Mesendoderm (in vitro differentiated cells): ENCODE measurements at regions not wholly inside any gene's neighbourhood (a gene's known extent, or its start where the extent isn't known, plus 50 kb on each side); places are given as distances from the start of the nearest gene placed in this dataset.
A peak's percentile ranks its signal among the peaks of the same experiment; 100 is the strongest.

Experiments
- DNase-seq: peaks from one replicate; pipeline ENCODE4 v3.0.0; 2013
- H2AK5ac ChIP-seq: 2 replicates; pipeline ENCODE4 v1.6.1; 2013; ENCODE audit warnings: low read length, inconsistent platforms
- H2BK120ac ChIP-seq: 2 replicates; pipeline ENCODE4 v1.6.1; 2013; ENCODE audit warnings: low read depth, mild to moderate bottlenecking, low read length, moderate library complexity, mixed read lengths
- H2BK15ac ChIP-seq: replicated peaks from 2 replicates; pipeline ENCODE4 v1.6.1; 2013; ENCODE audit warnings: low read depth, mild to moderate bottlenecking, moderate library complexity
- H2BK5ac ChIP-seq: 2 replicates; pipeline ENCODE4 v1.6.1; 2013; ENCODE audit warnings: low read length, inconsistent platforms
- H3K18ac ChIP-seq: 2 replicates; pipeline ENCODE4 v1.6.1; 2013; ENCODE audit warnings: mild to moderate bottlenecking, low read length, mixed read lengths
- H3K23ac ChIP-seq: one replicate; pipeline ENCODE4 v1.6.1; 2013; ENCODE audit warnings: low read length
- H3K27ac ChIP-seq: 2 replicates; pipeline ENCODE4 v1.5.1; 2013; ENCODE audit warnings: low read depth, mild to moderate bottlenecking, inconsistent platforms, low read length, moderate library complexity
- H3K27me3 ChIP-seq: 2 replicates; pipeline ENCODE4 v1.6.1; 2013; ENCODE audit warnings: low read length, control low read depth, mild to moderate bottlenecking, inconsistent platforms; ENCODE audit not compliant: insufficient read depth, poor library complexity
- H3K36me3 ChIP-seq: 2 replicates; pipeline ENCODE4 v1.6.1; 2013; ENCODE audit warnings: low read length, inconsistent platforms; ENCODE audit not compliant: control insufficient read depth, insufficient read depth
- H3K4ac ChIP-seq: one replicate; pipeline ENCODE4 v1.6.1; 2013; ENCODE audit warnings: low read depth, mild to moderate bottlenecking, low read length, moderate library complexity
- H3K4me1 ChIP-seq: 2 replicates; pipeline ENCODE4 v1.6.1; 2013; ENCODE audit warnings: low read depth, low read length, inconsistent platforms; ENCODE audit not compliant: control insufficient read depth
- H3K4me2 ChIP-seq: 2 replicates; pipeline ENCODE4 v1.6.1; 2013; ENCODE audit warnings: low read length
- H3K4me3 ChIP-seq: 2 replicates; pipeline ENCODE4 v1.5.1; 2013; ENCODE audit warnings: mild to moderate bottlenecking, low read length
- H3K56ac ChIP-seq: one replicate; pipeline ENCODE4 v1.6.1; 2013; ENCODE audit warnings: low read length
- H3K79me1 ChIP-seq: 2 replicates; pipeline ENCODE4 v1.6.1; 2013; ENCODE audit warnings: low read length, inconsistent platforms
- H3K79me2 ChIP-seq: 2 replicates; pipeline ENCODE4 v1.6.1; 2013; ENCODE audit warnings: mild to moderate bottlenecking, low read length; ENCODE audit not compliant: control insufficient read depth, insufficient read depth
- H3K9ac ChIP-seq: 2 replicates; pipeline ENCODE4 v1.6.1; 2013; ENCODE audit warnings: low read length, inconsistent platforms
- H4K5ac ChIP-seq: one replicate; pipeline ENCODE4 v1.6.1; 2013; ENCODE audit warnings: low read length
- H4K8ac ChIP-seq: one replicate; pipeline ENCODE4 v1.6.1; 2013; ENCODE audit warnings: low read depth, mild to moderate bottlenecking, control low read depth, low read length, moderate library complexity
- WGBS: extraction: QIAGEN DNeasy Blood & Tissue Kit; methylation state at CpG from one replicate; pipeline ENCODE4 v1.1.7; 2013; ENCODE audit warnings: low lambda C conversion rate, missing lambda C conversion rate; ENCODE audit not compliant: insufficient coverage; ENCODE audit errors: extremely low coverage; 5-methylcytosine and 5-hydroxymethylcytosine counted together

- no peak overlapping the region for H2BK120ac ChIP-seq
- H3K36me3 ChIP-seq: no peaks in the 10 kb centered on the region
- no peaks in the 10 kb centered on the region for H3K79me2 ChIP-seq
- no peak overlapping the region for H3K4me3 ChIP-seq
- H2AK5ac ChIP-seq: no peak overlapping the region
- no peak overlapping the region for H4K5ac ChIP-seq
- no CpG with 5 or more reads among the region's 4 CpGs for WGBS
- no peaks in the 10 kb centered on the region for H3K27me3 ChIP-seq
- H3K18ac ChIP-seq: no peak overlapping the region
- H3K4me2 ChIP-seq: no peak overlapping the region
- H3K23ac ChIP-seq: no peak overlapping the region
- H2BK15ac ChIP-seq: no peak overlapping the region
- no peak overlapping the region for H3K4ac ChIP-seq
- H3K9ac ChIP-seq: no peak overlapping the region
- H3K27ac ChIP-seq: no peak overlapping the region
- H2BK5ac ChIP-seq: no peak overlapping the region
- no peaks in the 10 kb centered on the region for H3K79me1 ChIP-seq
- DNase-seq: no peak
- no peaks in the 10 kb centered on the region for H3K4me1 ChIP-seq
- no peak overlapping the region for H3K56ac ChIP-seq
- no peak overlapping the region for H4K8ac ChIP-seq
Measured at GRCh38 chr16:82357237-82357636, 187.2 kb upstream of the MPHOSPH6 start.

- WGBS: no CpG with 5 or more reads among the region's 2 CpGs
- H3K79me2 ChIP-seq: no peaks in the 10 kb centered on the region
- H4K8ac ChIP-seq: no peak overlapping the region
- H2BK5ac ChIP-seq: no peak overlapping the region
- no peak overlapping the region for H3K9ac ChIP-seq
- no peak overlapping the region for H3K56ac ChIP-seq
- no peak overlapping the region for H3K18ac ChIP-seq
- H2BK120ac ChIP-seq: no peak overlapping the region
- H4K5ac ChIP-seq: no peak overlapping the region
- H2BK15ac ChIP-seq: no peak overlapping the region
- H3K79me1 ChIP-seq: no peaks in the 10 kb centered on the region
- H3K4me1 ChIP-seq: no peaks in the 10 kb centered on the region
- DNase-seq: no peak
- no peak overlapping the region for H3K4me3 ChIP-seq
- no peaks in the 10 kb centered on the region for H3K36me3 ChIP-seq
- no peak overlapping the region for H3K27ac ChIP-seq
- no peak overlapping the region for H3K4ac ChIP-seq
- H2AK5ac ChIP-seq: no peak overlapping the region
- no peaks in the 10 kb centered on the region for H3K27me3 ChIP-seq
- H3K23ac ChIP-seq: no peak overlapping the region
- no peak overlapping the region for H3K4me2 ChIP-seq
Measured at GRCh38 chr16:82350560-82350959, 180.5 kb upstream of the MPHOSPH6 start.

GRCh38 chr16:82345318-82345717 lies 175.3 kb upstream of the MPHOSPH6 start:
- Histone ChIP-seq H3K27me3 (no peaks in the 10 kb centered on the region), H3K4me3 (no peak overlapping the region), H3K18ac (no peak overlapping the region), H3K4me1 (no peaks in the 10 kb centered on the region), H3K27ac (no peak overlapping the region), H4K8ac (no peak overlapping the region), H3K36me3 (no peaks in the 10 kb centered on the region), H3K4ac (no peak overlapping the region), H3K79me2 (no peaks in the 10 kb centered on the region), H3K79me1 (no peaks in the 10 kb centered on the region), H3K9ac (no peak overlapping the region), H3K56ac (no peak overlapping the region), H2AK5ac (no peak overlapping the region), H3K23ac (no peak overlapping the region), H4K5ac (no peak overlapping the region), H3K4me2 (no peak overlapping the region), H2BK120ac (no peak overlapping the region), H2BK15ac (no peak overlapping the region), H2BK5ac (no peak overlapping the region)
- no peak for DNase-seq
- no CpG with 5 or more reads among the region's 2 CpGs for WGBS

GRCh38 chr16:82344157-82344556 lies 174.1 kb upstream of the MPHOSPH6 start:
- H4K5ac ChIP-seq: no peak overlapping the region
- no peak overlapping the region for H3K4me3 ChIP-seq
- no peak overlapping the region for H3K18ac ChIP-seq
- H4K8ac ChIP-seq: no peak overlapping the region
- no peak overlapping the region for H2AK5ac ChIP-seq
- H3K36me3 ChIP-seq: no peaks in the 10 kb centered on the region
- no peak overlapping the region for H3K27ac ChIP-seq
- no peak overlapping the region for H2BK120ac ChIP-seq
- no peaks in the 10 kb centered on the region for H3K79me2 ChIP-seq
- H3K4me1 ChIP-seq: peaks cover 3% of the 10 kb centered on the region
- WGBS: no CpG with 5 or more reads among the region's 4 CpGs
- H3K23ac ChIP-seq: no peak overlapping the region
- no peak overlapping the region for H2BK5ac ChIP-seq
- H3K79me1 ChIP-seq: no peaks in the 10 kb centered on the region
- DNase-seq: peak; percentile 44
- H3K56ac ChIP-seq: no peak overlapping the region
- H3K9ac ChIP-seq: no peak overlapping the region
- H2BK15ac ChIP-seq: no peak overlapping the region
- no peak overlapping the region for H3K4ac ChIP-seq
- no peak overlapping the region for H3K4me2 ChIP-seq
- H3K27me3 ChIP-seq: no peaks in the 10 kb centered on the region

GRCh38 chr16:82341146-82341669 lies 171.2 kb upstream of the MPHOSPH6 start:
- no peak overlapping the region for H4K5ac ChIP-seq
- H4K8ac ChIP-seq: no peak overlapping the region
- H3K4me3 ChIP-seq: no peak overlapping the region
- no peak overlapping the region for H3K4ac ChIP-seq
- no peak overlapping the region for H2BK15ac ChIP-seq
- peaks cover 3% of the 10 kb centered on the region for H3K4me1 ChIP-seq
- no peaks in the 10 kb centered on the region for H3K27me3 ChIP-seq
- H3K9ac ChIP-seq: no peak overlapping the region
- H3K56ac ChIP-seq: no peak overlapping the region
- H2BK120ac ChIP-seq: no peak overlapping the region
- H3K4me2 ChIP-seq: no peak overlapping the region
- no CpG with 5 or more reads among the region's 4 CpGs for WGBS
- H3K18ac ChIP-seq: no peak overlapping the region
- H3K36me3 ChIP-seq: no peaks in the 10 kb centered on the region
- H2AK5ac ChIP-seq: no peak overlapping the region
- no peaks in the 10 kb centered on the region for H3K79me2 ChIP-seq
- H3K27ac ChIP-seq: no peak overlapping the region
- no peaks in the 10 kb centered on the region for H3K79me1 ChIP-seq
- no peak overlapping the region for H2BK5ac ChIP-seq
- no peak for DNase-seq
- H3K23ac ChIP-seq: no peak overlapping the region

GRCh38 chr16:82340531-82340930 lies 170.5 kb upstream of the MPHOSPH6 start:
- H3K27ac ChIP-seq: no peak overlapping the region
- H2BK5ac ChIP-seq: no peak overlapping the region
- no peak overlapping the region for H3K4ac ChIP-seq
- no peak overlapping the region for H2BK15ac ChIP-seq
- no peak overlapping the region for H3K9ac ChIP-seq
- no peak overlapping the region for H3K18ac ChIP-seq
- no peak overlapping the region for H3K4me2 ChIP-seq
- no CpG with 5 or more reads among the region's 4 CpGs for WGBS
- no peak overlapping the region for H4K8ac ChIP-seq
- no peak overlapping the region for H3K56ac ChIP-seq
- no peak overlapping the region for H4K5ac ChIP-seq
- no peak overlapping the region for H2BK120ac ChIP-seq
- DNase-seq: peak; percentile 25
- no peaks in the 10 kb centered on the region for H3K27me3 ChIP-seq
- no peaks in the 10 kb centered on the region for H3K36me3 ChIP-seq
- no peak overlapping the region for H2AK5ac ChIP-seq
- no peaks in the 10 kb centered on the region for H3K79me1 ChIP-seq
- no peaks in the 10 kb centered on the region for H3K79me2 ChIP-seq
- H3K4me1 ChIP-seq: peaks cover 3% of the 10 kb centered on the region
- H3K23ac ChIP-seq: no peak overlapping the region
- no peak overlapping the region for H3K4me3 ChIP-seq
